ENCODE measurements at regions not wholly inside any gene's neighbourhood (a gene's known extent, or its start where the extent isn't known, plus 50 kb on each side); places are given as distances from the start of the nearest gene placed in this dataset.
"Not testable (repeated sequence)": the region's sequence is repeated elsewhere in the genome, so short reads cannot be mapped to it uniquely, and the experiment has no call there.

DNA sequence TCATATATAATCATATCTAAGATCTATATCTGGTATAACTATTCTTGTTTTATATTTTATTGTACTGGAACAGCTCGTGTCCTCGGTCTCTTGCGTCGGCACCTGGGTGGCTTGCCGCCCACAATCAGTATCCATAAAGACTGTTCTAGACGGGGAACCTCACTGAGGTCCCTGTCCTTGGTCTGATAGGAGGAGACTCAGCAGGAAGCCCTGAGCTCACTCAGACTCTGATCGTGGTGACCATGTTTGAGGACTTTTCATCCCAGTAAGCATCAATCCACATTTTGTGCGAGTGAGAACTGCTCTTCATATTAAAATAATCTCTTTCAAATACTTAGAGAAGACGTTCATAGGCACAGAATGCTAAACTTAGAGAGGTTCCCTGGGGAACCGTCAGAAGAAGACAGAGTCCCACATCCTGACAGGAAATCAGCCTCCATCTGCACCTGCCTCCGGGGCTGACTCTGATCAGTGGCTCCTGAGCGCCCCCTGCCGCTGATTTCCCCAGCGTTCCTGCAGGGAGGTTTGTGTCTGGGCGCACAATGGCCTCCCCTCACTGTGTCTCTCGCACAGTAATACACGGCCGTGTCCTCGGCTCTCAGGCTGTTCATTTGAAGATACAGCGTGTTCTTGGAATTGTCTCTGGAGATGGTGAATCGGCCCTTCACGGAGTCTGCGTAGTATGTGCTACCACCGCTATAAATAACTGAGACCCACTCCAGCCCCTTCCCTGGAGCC lies 1065.9 kb downstream of the TMEM121 start:
- H3K4me3 ChIP-seq (ENCODE audit: low read depth, low read length, poor library complexity, severe bottlenecking); H3K27ac ChIP-seq (ENCODE audit: low read depth, low read length, poor library complexity, severe bottlenecking); BruUV-seq (replicated peaks); H3K36me3 ChIP-seq (ENCODE audit: insufficient read depth, low read length, poor library complexity, severe bottlenecking); H3K27me3 ChIP-seq (replicated peaks; ENCODE audit: insufficient read depth, low read depth, low read length, poor library complexity); H3K9me3 ChIP-seq (ENCODE audit: low read depth, low read length, poor library complexity, severe bottlenecking); H3K4me1 ChIP-seq (ENCODE audit: insufficient read depth, low read length, poor library complexity, severe bottlenecking); POLR2A ChIA-PET (ENCODE audit: low non-redundant PET); intact Hi-C loops (cut with micrococcal nuclease; ENCODE audit: unreplicated experiment): not testable (repeated sequence)
- TF ChIP-seq, protein P1, sequence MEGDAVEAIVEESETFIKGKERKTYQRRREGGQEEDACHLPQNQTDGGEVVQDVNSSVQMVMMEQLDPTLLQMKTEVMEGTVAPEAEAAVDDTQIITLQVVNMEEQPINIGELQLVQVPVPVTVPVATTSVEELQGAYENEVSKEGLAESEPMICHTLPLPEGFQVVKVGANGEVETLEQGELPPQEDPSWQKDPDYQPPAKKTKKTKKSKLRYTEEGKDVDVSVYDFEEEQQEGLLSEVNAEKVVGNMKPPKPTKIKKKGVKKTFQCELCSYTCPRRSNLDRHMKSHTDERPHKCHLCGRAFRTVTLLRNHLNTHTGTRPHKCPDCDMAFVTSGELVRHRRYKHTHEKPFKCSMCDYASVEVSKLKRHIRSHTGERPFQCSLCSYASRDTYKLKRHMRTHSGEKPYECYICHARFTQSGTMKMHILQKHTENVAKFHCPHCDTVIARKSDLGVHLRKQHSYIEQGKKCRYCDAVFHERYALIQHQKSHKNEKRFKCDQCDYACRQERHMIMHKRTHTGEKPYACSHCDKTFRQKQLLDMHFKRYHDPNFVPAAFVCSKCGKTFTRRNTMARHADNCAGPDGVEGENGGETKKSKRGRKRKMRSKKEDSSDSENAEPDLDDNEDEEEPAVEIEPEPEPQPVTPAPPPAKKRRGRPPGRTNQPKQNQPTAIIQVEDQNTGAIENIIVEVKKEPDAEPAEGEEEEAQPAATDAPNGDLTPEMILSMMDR (conservative IDR thresholded peaks at IDR 0.05; ENCODE audit: low read depth, low read length) = peak; percentile 42
- peak; percentile 32 for DNase-seq (ENCODE audit: low spot score)
- CTCF ChIA-PET = interaction anchor here (0.6 kb wide), 1 partner anchor 28 kb away, joined by 13 read pairs; no protein-coding TSS in a partner anchor

GRCh38 chr14:106599209-106599608 lies 1072.8 kb downstream of the TMEM121 start:
- Histone ChIP-seq H3K4me1 (ENCODE audit: insufficient read depth, low read length, poor library complexity, severe bottlenecking) (peaks cover 6% of the 10 kb centered on the region), H3K4me3 (ENCODE audit: low read depth, low read length, poor library complexity, severe bottlenecking) (no peak overlapping the region), H3K27me3 (replicated peaks; ENCODE audit: insufficient read depth, low read depth, low read length, poor library complexity) (peaks cover 8% of the 10 kb centered on the region), H3K36me3 (ENCODE audit: insufficient read depth, low read length, poor library complexity, severe bottlenecking) (no peaks in the 10 kb centered on the region), H3K9me3 (ENCODE audit: low read depth, low read length, poor library complexity, severe bottlenecking) (no peaks in the 10 kb centered on the region), H3K27ac (ENCODE audit: low read depth, low read length, poor library complexity, severe bottlenecking) (no peak overlapping the region)
- no peak for TF ChIP-seq EZH2 (IDR thresholded peaks at IDR 0.05; ENCODE audit: borderline replicate concordance, low read depth, low read length, poor library complexity, severe bottlenecking)
- TF ChIP-seq, protein P1 (conservative IDR thresholded peaks at IDR 0.05; ENCODE audit: low read depth, low read length) = no peak
- intact Hi-C loops (cut with micrococcal nuclease; ENCODE audit: unreplicated experiment) = no loop called here
- POLR2A ChIA-PET (ENCODE audit: low non-redundant PET) = no interaction called here
- no peak for DNase-seq (ENCODE audit: low spot score)
- no TSS peak for BruUV-seq (replicated peaks)
- CTCF ChIA-PET = interaction anchor here (0.5 kb wide), 1 partner anchor 163 kb away, joined by 3 read pairs; no protein-coding TSS in a partner anchor

DNA sequence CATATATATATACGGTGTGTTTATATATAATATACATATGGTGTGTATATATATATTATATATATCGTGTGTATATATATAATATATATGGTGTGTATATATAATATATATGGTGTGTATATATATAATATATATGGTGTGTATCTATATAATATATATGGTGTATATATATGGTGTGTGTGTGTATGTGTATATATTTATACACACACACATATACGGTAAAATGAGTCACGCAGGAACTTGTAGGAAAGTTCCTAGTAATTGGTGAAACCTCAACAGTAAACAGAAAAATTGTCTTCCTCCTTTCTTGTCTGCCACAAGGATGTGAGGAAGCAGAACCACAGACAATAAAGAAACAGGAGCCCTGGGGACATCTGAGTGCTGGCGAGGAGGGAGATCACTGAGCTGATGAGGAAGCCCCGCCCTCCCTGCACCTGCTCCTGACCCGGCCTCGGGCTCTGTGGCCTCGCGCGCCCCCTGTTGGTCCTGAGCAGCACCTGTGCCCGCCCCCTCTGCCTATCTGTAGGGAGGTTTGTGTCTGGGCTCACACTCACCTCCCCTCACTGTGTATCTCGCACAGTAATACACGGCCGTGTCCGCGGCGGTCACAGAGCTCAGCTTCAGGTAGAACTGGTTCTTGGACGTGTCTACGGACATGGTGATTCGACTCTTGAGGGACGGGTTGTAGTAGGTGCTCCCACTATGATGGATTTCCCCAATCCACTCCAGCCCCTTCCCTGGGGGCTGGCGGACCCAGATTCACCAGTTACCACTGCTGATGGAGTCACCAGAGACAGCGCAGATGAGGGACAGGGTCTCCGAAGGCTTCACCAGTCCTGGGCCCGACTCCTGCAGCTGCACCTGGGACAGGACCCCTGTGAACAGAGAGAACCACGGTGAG lies 1079.4 kb downstream of the TMEM121 start:
- no TSS peak for BruUV-seq (replicated peaks)
- no peak overlapping the region for H3K27ac ChIP-seq (ENCODE audit: low read depth, low read length, poor library complexity, severe bottlenecking)
- no peak for TF ChIP-seq EZH2 (IDR thresholded peaks at IDR 0.05; ENCODE audit: borderline replicate concordance, low read depth, low read length, poor library complexity, severe bottlenecking)
- TF ChIP-seq, protein P1 (conservative IDR thresholded peaks at IDR 0.05; ENCODE audit: low read depth, low read length) = peak; percentile 66
- H3K27me3 ChIP-seq (replicated peaks; ENCODE audit: insufficient read depth, low read depth, low read length, poor library complexity) = peaks cover 18% of the 10 kb centered on the region
- no peak overlapping the region for H3K4me3 ChIP-seq (ENCODE audit: low read depth, low read length, poor library complexity, severe bottlenecking)
- peak; percentile 63 for DNase-seq (ENCODE audit: low spot score)
- POLR2A ChIA-PET (ENCODE audit: low non-redundant PET) = no interaction called here
- intact Hi-C loops (cut with micrococcal nuclease; ENCODE audit: unreplicated experiment) = no loop called here
- H3K36me3 ChIP-seq (ENCODE audit: insufficient read depth, low read length, poor library complexity, severe bottlenecking) = no peaks in the 10 kb centered on the region
- H3K4me1 ChIP-seq (ENCODE audit: insufficient read depth, low read length, poor library complexity, severe bottlenecking) = no peaks in the 10 kb centered on the region
- no peaks in the 10 kb centered on the region for H3K9me3 ChIP-seq (ENCODE audit: low read depth, low read length, poor library complexity, severe bottlenecking)
- CTCF ChIA-PET = interaction anchor here (1.3 kb wide), 1 partner anchor 12 kb away, joined by 4 read pairs; no protein-coding TSS in a partner anchor
